ENCODE measurements at regions not wholly inside any gene's neighbourhood (a gene's known extent, or its start where the extent isn't known, plus 50 kb on each side); places are given as distances from the start of the nearest gene placed in this dataset.

DNA sequence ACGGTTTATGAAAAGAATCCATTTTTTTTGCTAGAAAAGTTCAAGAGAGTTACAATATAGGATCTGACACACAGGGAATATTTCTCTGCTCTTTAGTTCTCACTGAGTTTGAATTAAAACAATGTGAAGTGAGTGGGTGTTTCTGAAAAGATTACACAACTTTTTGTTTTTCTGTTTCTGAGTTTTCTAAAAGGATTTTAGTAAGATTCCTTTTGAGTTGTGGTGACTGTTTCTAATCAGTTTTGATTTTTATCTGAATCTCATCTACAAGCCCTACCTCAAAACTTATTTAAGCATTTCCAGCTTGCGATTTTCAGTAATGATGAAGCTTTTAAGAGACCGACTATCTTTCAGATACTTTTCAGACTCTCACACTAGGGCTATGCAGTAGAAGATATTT, 141.7 kb downstream of the GPAT3 start:
- TF ChIP-seq POLR2AphosphoS5 (IDR thresholded peaks at IDR 0.05; ENCODE audit: borderline replicate concordance, low read depth, low read length) = no peak
- TF ChIP-seq FOXP2 (optimal IDR thresholded peaks at IDR 0.05; ENCODE audit: control extremely low read depth, extremely low read length, insufficient read depth) = no peak
- no peak for TF ChIP-seq EZH2 (IDR thresholded peaks at IDR 0.05)
